Activated T-helper 1 cell treated with Interleukin-2 at 50 U/mL for 16 hours (primary cell): ENCODE measurements at regions not wholly inside any gene's neighbourhood (a gene's known extent, or its start where the extent isn't known, plus 50 kb on each side); places are given as distances from the start of the nearest gene placed in this dataset.
"Not testable (repeated sequence)": the region's sequence is repeated elsewhere in the genome, so short reads cannot be mapped to it uniquely, and the experiment has no call there.

Experiments used
- DNase-seq: peaks from one replicate; pipeline ENCODE4 v3.0.0-alpha.2; 2020; ENCODE audit warnings: low read depth

DNA sequence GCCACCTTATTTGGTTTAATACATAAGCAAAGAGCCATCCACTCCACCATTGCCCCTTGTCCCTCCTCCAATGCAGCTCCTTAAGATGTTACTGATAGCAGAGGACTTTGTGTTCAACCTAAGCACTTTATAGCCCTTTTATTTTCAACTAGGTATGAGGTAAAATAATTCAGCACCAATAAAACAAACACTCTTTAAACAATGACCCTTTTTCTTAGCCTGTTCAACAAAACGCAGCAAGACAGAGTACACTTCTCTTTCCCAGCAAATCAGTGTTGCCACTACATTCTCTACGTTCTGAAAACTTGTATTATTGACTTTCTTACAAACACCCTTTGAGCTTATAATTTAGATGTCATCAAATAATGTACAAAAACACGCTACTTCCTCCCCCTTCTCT, 104.0 kb upstream of the IGLL5 start:
- DNase-seq: no peak

DNA sequence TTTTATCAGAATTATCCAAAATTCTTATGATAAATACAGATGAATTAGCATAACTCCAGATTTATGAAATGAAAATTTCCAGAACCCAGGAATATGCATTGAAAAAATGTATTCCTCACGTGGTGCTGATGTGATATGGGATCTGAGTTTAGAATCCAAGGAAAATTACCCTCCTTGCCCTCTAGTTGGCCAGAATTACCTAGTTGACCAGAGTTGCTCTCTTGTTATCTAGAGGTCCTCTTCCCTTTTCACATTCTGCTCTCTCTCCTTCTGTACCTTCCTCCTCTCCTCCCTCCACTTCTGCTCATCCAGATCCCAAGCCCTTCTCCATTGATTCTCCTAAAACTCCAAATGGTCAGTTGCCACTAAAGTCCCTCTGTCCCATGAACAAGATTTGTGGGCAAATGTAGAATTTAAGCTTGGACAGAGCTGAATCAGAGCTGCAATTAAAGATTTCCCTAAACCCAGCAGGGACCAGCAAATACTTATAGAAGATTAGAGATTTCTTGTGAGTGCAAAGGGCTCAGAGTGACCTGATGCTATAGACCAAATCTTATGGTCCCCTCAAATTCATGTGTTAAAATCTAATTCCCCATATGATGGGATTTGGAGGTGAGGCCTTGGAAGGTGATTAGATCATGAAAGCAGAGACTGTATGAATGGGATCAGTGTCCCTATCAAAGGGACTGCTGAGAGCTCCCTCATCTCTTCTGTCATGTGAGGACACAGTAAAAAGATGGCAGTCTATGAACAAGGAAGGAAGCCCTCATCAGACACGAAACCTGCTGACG, 103.2 kb upstream of the IGLL5 start:
- no peak for DNase-seq

- no peak for DNase-seq
These were observed 102.1 kb upstream of the IGLL5 start for GRCh38 chr22:22785316-22786065.

DNA sequence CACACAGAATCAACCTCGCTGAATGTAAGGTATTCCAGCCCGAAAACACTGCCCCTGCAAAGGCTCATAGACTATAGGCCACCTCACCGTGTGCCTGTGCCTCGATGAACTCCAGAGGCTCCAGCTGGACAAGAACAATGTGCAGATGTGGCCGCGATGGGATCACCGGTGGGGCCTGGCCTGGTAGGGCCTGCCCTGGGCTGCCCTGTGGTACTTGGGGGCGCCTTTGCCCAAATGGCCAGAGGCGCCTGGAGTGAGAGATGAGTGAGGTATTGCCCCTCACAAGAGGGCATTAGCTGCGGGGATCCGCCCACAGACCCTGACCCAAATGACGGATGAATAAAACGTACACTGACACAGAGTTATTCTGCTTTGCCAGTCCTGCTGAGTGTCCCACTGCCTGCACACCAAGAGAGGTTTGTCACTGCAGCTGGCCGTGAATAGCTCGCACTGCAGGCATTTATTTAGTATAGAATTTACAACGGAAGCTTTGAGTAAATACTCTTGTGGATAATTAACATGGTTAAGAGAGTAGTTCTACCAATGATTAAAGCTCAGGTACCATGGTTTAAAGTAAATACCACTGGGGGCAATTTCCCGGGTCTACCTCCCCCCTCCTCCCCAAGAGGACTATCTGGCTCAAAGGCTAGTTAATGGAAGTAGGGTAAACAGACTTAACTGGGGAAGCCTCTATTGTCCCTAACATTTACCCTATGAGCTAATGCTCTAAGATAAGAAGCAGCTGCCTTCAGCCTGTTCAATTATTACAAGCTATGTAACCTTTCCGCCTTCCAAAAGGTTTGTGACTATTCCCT, 101.1 kb upstream of the IGLL5 start:
- no peak for DNase-seq

DNA sequence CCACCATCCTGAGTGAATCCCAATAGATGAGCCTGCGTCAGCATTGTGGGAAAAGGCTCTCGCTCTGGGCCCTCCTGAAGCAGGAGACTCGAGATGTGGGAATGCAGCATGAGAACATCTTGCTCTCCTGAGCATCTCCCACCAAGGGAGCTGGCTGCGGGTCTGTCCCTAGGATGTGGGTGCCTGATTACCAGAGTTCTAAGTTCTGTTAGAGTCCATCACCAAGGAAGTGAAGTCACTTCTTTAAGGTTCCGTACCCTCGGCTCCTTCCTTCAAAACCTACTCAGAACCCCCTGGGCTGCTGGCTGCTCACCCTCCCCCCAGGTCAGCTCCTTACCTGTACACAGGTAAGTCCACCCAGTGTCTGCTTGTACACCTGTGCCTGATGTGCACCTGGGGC, 100.5 kb upstream of the IGLL5 start:
- no peak for DNase-seq

GRCh38 chr22:22787786-22788459, 99.7 kb upstream of the IGLL5 start:
- DNase-seq: peak; percentile 56

DNA sequence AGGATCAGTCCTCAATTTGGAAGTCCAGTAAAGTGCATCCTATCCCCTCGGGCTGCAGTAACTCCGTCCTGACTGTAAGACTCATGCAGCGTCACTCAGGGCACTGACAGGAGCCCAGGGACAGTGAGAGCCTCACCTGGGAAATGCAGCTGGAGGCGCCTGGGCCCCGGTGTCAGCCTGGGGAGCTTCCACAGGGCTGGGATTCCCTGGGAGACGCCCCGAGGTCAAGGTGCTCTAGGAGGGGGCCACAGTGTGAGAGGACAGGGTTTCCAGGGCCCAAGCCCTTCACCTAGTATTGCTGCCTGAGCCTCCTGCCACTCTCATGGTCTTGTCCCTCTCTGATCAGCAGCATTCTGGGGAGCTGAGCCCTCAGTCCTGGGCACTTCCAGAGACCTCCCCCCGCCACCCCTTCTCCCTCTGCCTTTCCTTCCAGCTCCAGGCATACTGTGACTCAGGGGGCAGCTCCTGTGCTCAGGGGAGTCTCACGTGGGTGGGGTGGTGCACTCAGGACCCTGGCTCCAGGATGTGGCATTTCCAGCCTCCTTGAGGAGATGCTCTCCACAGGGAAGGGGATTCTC, 99.1 kb upstream of the IGLL5 start:
- no peak for DNase-seq

GRCh38 chr22:22789233-22789921, 98.2 kb upstream of the IGLL5 start:
- DNase-seq: no peak

DNA sequence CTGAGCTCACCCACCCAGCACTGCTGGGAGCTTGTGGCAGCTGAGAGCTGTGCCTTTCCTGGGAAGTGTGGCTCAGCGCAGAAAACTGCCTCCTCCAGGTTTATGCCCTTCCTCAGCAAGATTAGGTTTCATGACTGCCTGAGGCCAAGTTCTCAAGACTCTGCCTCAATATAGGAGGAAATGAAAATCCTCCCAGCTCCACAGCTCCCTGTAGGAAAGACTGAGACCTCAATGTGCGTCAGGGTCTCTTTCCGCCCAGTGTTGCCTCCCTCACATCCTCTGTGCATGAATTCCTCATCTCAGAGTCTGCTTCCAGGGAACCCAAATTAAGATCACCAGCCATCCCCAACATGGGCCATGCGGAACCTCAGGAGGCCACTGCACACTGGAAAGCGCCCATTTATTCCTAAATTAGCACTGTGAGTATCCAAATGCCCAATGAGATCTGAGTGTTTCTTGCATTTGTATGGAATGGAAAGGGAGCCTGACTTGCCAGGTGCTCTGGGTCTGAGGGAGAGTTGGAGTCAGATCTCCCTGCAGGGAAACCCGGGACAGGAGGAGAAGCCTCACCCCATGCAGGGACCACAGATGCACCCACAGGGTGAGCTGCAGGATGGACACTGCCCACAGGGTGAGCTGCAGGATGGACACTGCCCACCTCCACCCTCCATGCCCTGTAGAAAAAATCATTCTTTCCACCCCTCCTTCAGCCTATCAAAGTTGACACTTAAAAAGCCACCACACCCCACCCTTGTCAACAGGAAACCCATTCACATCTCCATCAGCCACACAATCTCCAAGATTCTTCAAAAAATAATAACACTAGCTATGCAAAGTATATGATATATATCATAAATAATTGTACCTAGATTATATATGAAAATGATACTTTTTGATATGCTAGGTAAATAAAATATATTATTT, 97.4 kb upstream of the IGLL5 start:
- DNase-seq: no peak

DNA sequence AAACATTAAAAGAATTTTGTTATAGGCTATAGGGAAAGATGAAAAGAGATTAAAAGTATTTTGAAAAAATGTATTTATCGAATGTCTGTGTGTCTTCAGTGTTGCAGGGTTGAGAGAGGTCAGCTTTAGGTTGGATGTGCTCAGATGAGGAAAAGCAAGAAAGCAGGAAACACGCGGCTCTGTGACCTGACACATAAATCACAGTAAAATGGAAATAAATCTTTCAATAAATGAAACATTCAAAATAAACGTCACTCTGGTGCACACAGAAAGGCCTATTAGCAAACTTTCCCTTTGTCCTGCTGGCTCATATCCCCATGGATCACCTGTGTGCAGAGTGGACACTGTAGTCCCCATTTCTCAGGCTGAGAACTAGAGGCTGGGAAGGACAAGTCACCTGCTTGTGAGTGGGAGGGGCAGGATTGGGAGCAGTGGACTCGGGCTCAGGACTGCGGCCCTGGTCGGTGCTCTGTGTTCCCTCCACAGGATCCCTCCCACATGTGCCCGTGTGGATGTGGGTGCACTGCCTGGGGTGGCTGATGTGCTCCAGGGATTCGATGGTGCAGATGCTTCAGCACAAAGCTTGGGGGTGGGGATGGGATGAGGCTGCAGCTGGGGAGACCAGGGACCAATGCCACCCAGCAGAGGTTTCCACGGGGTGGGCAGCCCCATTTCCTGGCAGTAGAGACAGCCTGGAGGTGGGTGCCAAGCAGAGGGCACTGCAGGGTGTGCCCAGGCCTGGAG, 96.0 kb upstream of the IGLL5 start:
- DNase-seq: no peak

DNA sequence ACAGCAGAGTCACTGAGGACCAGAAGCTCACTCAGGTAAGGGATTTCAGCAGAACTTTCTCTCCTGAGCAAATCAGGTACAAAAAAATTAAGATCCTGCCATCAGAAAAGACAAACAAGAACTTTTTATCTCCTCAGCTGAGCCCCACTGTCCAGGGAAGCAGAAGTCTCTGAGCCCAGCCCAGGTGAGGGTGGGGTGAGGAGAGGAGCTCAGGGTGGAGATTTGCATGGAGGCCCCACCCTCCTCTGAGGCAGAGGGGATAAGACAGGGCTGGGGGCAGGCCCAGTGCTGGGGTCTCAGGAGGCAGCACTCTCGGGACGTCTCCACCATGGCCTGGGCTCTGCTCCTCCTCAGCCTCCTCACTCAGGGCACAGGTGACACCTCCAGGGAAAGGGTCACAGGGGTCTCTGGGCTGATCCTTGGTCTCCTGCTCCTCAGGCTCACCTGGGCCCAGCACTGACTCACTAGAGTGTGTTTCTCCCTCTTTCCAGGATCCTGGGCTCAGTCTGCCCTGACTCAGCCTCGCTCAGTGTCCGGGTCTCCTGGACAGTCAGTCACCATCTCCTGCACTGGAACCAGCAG, 95.3 kb upstream of the IGLL5 start:
- DNase-seq: not testable (repeated sequence)

- DNase-seq: not testable (repeated sequence)
These were observed 92.0 kb upstream of the IGLL5 start for GRCh38 chr22:22795639-22796038.

DNA sequence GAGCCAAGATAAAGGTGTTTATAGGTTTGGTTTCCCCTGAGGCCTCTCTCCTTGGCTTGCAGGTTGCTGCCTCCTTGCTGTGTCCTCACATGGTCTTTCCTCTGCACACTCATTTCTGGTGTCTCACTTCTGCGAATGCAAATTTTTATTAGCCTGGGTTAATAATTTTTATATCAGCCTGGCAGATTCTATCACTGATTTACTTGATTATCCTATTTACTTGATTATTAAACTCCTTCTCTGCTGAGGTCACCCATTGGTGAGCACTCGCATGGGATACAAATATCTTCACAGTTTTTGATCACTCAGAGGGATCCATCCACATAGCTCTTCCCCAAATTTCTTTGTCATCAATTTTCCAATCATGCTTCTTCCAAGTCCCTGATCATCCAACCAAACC, 90.9 kb upstream of the IGLL5 start:
- no peak for DNase-seq

DNA sequence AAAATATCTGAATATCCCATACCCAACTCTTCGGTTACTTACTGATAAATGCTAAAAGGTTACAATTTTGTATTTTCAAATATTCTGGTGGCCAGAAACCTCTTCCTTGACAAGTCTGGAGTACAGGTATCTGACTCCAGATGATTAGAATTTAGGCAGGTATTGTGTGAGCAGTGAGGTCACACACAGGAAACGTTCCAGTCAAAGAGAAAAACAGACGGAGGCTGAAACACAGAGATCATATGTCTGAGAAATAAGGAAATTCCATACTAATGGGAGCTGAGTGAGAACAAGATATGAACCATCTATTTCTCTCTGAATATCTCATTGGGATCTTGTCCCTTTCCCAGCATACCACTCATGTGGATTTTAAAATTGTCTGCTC, 89.4 kb upstream of the IGLL5 start:
- no peak for DNase-seq

GRCh38 chr22:22798716-22799115, 88.9 kb upstream of the IGLL5 start:
- DNase-seq: no peak

GRCh38 chr22:22799561-22799960, 88.1 kb upstream of the IGLL5 start:
- no peak for DNase-seq

DNA sequence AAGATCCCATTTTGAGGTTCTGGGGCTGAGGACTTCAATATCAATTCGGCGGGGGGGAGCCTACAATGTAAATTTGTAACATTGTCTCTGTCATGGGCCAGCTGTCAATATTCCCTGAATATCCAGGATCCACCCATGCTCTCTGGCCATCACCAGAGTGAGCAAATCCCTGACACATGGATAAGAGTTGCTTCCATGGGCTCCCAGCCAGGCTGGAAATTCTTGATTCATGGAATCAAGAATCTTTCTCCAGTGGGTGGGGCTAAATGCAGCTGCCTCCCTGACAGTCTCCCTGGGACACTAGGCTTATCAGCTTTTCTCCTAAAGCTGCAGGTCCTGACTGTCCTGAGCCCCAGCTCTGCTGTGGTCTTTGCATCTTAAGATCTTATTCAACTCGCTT, 86.9 kb upstream of the IGLL5 start:
- DNase-seq: no peak

GRCh38 chr22:22802339-22802970, 85.2 kb upstream of the IGLL5 start:
- peak; percentile 28 for DNase-seq
